ENCODE measurements at regions not wholly inside any gene's neighbourhood (a gene's known extent, or its start where the extent isn't known, plus 50 kb on each side); places are given as distances from the start of the nearest gene placed in this dataset.
A peak's percentile ranks its signal among the peaks of the same experiment; 100 is the strongest.
"Not testable (repeated sequence)": the region's sequence is repeated elsewhere in the genome, so short reads cannot be mapped to it uniquely, and the experiment has no call there.

- no peak for DNase-seq
Measured at GRCh38 chrX:40853004-40853815, 117.9 kb upstream of the MED14 start.

GRCh38 chrX:40853816-40854123, 118.4 kb upstream of the MED14 start:
- no peak for DNase-seq

- DNase-seq: no peak
Measured at GRCh38 chrX:40854242-40854641, 118.9 kb upstream of the MED14 start.

GRCh38 chrX:40855411-40855810, 120.1 kb upstream of the MED14 start:
- DNase-seq: no peak

GRCh38 chrX:40855932-40856515, 120.7 kb upstream of the MED14 start:
- DNase-seq: no peak

- not testable (repeated sequence) for DNase-seq
Measured at GRCh38 chrX:40861952-40862554, 126.7 kb upstream of the MED14 start.

GRCh38 chrX:40863260-40863659, 127.9 kb upstream of the MED14 start:
- not testable (repeated sequence) for DNase-seq

GRCh38 chrX:40863671-40864070, 128.3 kb upstream of the MED14 start:
- DNase-seq: no peak

GRCh38 chrX:40864972-40865371, 129.6 kb upstream of the MED14 start:
- DNase-seq: no peak

GRCh38 chrX:40866893-40867292, 131.6 kb upstream of the MED14 start:
- no peak for DNase-seq

- no peak for DNase-seq
Measured at GRCh38 chrX:40867352-40867751, 132.0 kb upstream of the MED14 start.

GRCh38 chrX:40868868-40869267, 133.5 kb upstream of the MED14 start:
- DNase-seq: no peak

- not testable (repeated sequence) for DNase-seq
Measured at GRCh38 chrX:40870982-40871381, 135.6 kb upstream of the MED14 start.

- no peak for DNase-seq
Measured at GRCh38 chrX:40871385-40872082, 136.2 kb upstream of the MED14 start.

GRCh38 chrX:40872351-40872750, 137.0 kb upstream of the MED14 start:
- no peak for DNase-seq

GRCh38 chrX:40875476-40875875, 140.1 kb upstream of the MED14 start:
- DNase-seq: no peak

- peak; percentile 40 for DNase-seq
Measured at GRCh38 chrX:40877887-40878286, 142.5 kb upstream of the MED14 start.

- DNase-seq: no peak
Measured at GRCh38 chrX:40878766-40879165, 143.4 kb upstream of the MED14 start.

GRCh38 chrX:40879172-40879571, 143.8 kb upstream of the MED14 start:
- DNase-seq: not testable (repeated sequence)

GRCh38 chrX:40880712-40881111, 145.4 kb upstream of the MED14 start:
- DNase-seq: no peak

GRCh38 chrX:40883021-40883619, 147.8 kb upstream of the MED14 start:
- DNase-seq: no peak

GRCh38 chrX:40885989-40886388, 150.6 kb upstream of the MED14 start:
- no peak for DNase-seq

- DNase-seq: no peak
Measured at GRCh38 chrX:40887476-40887875, 152.1 kb upstream of the MED14 start.

Data from CD4-positive, alpha-beta T cell treated with Interleukin-4 for 4 hours (primary cell).